ENCODE measurements at regions not wholly inside any gene's neighbourhood (a gene's known extent, or its start where the extent isn't known, plus 50 kb on each side); places are given as distances from the start of the nearest gene placed in this dataset.

- Histone ChIP-seq H3K4me3 (ENCODE audit: low read depth, low read length) (no peak overlapping the region), H3K9me3 (ENCODE audit: control insufficient read depth, insufficient read depth, low read depth, low read length) (no peaks in the 10 kb centered on the region), H3K4me1 (ENCODE audit: control insufficient read depth, insufficient read depth, low read length) (no peaks in the 10 kb centered on the region), H3K27ac (ENCODE audit: extremely low read depth, low read depth, low read length) (no peak overlapping the region), H3K36me3 (ENCODE audit: control insufficient read depth in 2 of 2, insufficient read depth in 1 of 2, low read length in 2 of 2) (no peaks in the 10 kb centered on the region)
- CTCF ChIA-PET = no interaction called here
- TF ChIP-seq ZNF549 (tag by site-specific recombination; IDR thresholded peaks at IDR 0.05) (no peak), ZNF148 (tag by site-specific recombination; IDR thresholded peaks at IDR 0.05; ENCODE audit: borderline replicate concordance) (no peak), ZNF146 (tag by site-specific recombination; IDR thresholded peaks at IDR 0.05) (no peak), PRDM1 (tag by site-specific recombination; IDR thresholded peaks at IDR 0.05) (no peak), ZNF521 (tag by site-specific recombination; IDR thresholded peaks at IDR 0.05) (no peak), WT1 (tag by site-specific recombination; IDR thresholded peaks at IDR 0.05) (no peak), ZSCAN30 (tag by site-specific recombination; IDR thresholded peaks at IDR 0.05) (no peak), ZNF292 (tag by site-specific recombination; IDR thresholded peaks at IDR 0.05; ENCODE audit: borderline replicate concordance, low read depth) (no peak)
- POLR2A ChIA-PET = no interaction called here
These were observed 1094.0 kb upstream of the LRRN3 start for GRCh38 chr7:109996927-109997326.

- CTCF ChIA-PET = no interaction called here
- POLR2A ChIA-PET = no interaction called here
- TF ChIP-seq ZNF488 (tag by site-specific recombination; IDR thresholded peaks at IDR 0.05) = no peak
- TF ChIP-seq ATF2 (tag by site-specific recombination; IDR thresholded peaks at IDR 0.05; ENCODE audit: low read depth) = no peak
- no peak for TF ChIP-seq KLF8 (tag by site-specific recombination; IDR thresholded peaks at IDR 0.05)
- TF ChIP-seq ZNF621 (tag by site-specific recombination; IDR thresholded peaks at IDR 0.05) = no peak
- no peak for TF ChIP-seq ZSCAN5A (tag by site-specific recombination; IDR thresholded peaks at IDR 0.05)
- TF ChIP-seq ZNF585B (tag by site-specific recombination; IDR thresholded peaks at IDR 0.05) = no peak
- TF ChIP-seq ZBTB26 (tag by site-specific recombination; optimal IDR thresholded peaks at IDR 0.05) = no peak
- TF ChIP-seq REST (tag by site-specific recombination; IDR thresholded peaks at IDR 0.05) = no peak
- no peak for TF ChIP-seq ZNF513 (tag by site-specific recombination; IDR thresholded peaks at IDR 0.05)
- TF ChIP-seq ZNF530 (tag by site-specific recombination; IDR thresholded peaks at IDR 0.05; ENCODE audit: low read depth) = no peak
- no peak for TF ChIP-seq ZNF2 (tag by site-specific recombination; IDR thresholded peaks at IDR 0.05)
- TF ChIP-seq ZNF670 (tag by site-specific recombination; IDR thresholded peaks at IDR 0.05; ENCODE audit: low read depth) = no peak
- TF ChIP-seq KLF10 (tag by site-specific recombination; IDR thresholded peaks at IDR 0.05) = no peak
- no peak for TF ChIP-seq ZBTB6 (tag by site-specific recombination; IDR thresholded peaks at IDR 0.05)
These were observed 1093.1 kb upstream of the LRRN3 start for GRCh38 chr7:109997837-109998236.

More at GRCh38 chr7:109997837-109998236, 1093.1 kb upstream of the LRRN3 start:
- no peak overlapping the region for H3K27ac ChIP-seq (ENCODE audit: extremely low read depth, low read depth, low read length)
- no peaks in the 10 kb centered on the region for H3K4me1 ChIP-seq (ENCODE audit: control insufficient read depth, insufficient read depth, low read length)
- H3K9me3 ChIP-seq (ENCODE audit: control insufficient read depth, insufficient read depth, low read depth, low read length) = no peaks in the 10 kb centered on the region
- H3K4me3 ChIP-seq (ENCODE audit: low read depth, low read length) = no peak overlapping the region
- H3K36me3 ChIP-seq (ENCODE audit: control insufficient read depth in 2 of 2, insufficient read depth in 1 of 2, low read length in 2 of 2) = no peaks in the 10 kb centered on the region
